Epithelial cell of proximal tubule (primary cell): ENCODE measurements at regions not wholly inside any gene's neighbourhood (a gene's known extent, or its start where the extent isn't known, plus 50 kb on each side); places are given as distances from the start of the nearest gene placed in this dataset.

Source experiments
- DNase-seq: peaks from one replicate; pipeline ENCODE4 v3.0.0-alpha.2; 2011; ENCODE audit warnings: low read depth
- H3K4me3 ChIP-seq: 2 replicates; pipeline ENCODE4 v1.5.1; 2011; ENCODE audit warnings: low read depth, mild to moderate bottlenecking, low read length
- TF ChIP-seq, protein P1 (sequence below): conservative IDR thresholded peaks from 2 replicates; pipeline ENCODE4 v1.5.1; 2012; ENCODE audit warnings: low read depth, mild to moderate bottlenecking, low read length

DNA sequence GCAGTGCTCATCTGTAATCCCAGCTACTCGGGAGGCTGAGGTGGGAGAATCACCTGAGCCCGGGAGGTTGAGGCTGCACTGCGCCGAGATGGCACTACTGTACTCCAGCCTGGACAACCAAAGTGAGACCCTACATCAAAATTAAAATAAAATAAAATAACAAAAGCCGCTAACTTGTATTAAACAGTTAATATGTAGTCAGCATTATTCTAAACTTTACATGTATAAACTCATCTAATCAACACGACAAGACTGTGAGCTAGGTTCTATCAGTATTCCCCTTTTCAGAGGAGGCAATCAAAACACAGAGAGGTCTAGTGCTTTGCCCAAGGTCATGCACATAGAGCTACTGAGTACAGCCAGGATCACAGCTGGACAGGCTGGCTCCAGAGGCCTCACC lies 111.7 kb upstream of the LINGO1 start:
- no peak overlapping the region for H3K4me3 ChIP-seq
- DNase-seq: no peak
- TF ChIP-seq, protein P1, sequence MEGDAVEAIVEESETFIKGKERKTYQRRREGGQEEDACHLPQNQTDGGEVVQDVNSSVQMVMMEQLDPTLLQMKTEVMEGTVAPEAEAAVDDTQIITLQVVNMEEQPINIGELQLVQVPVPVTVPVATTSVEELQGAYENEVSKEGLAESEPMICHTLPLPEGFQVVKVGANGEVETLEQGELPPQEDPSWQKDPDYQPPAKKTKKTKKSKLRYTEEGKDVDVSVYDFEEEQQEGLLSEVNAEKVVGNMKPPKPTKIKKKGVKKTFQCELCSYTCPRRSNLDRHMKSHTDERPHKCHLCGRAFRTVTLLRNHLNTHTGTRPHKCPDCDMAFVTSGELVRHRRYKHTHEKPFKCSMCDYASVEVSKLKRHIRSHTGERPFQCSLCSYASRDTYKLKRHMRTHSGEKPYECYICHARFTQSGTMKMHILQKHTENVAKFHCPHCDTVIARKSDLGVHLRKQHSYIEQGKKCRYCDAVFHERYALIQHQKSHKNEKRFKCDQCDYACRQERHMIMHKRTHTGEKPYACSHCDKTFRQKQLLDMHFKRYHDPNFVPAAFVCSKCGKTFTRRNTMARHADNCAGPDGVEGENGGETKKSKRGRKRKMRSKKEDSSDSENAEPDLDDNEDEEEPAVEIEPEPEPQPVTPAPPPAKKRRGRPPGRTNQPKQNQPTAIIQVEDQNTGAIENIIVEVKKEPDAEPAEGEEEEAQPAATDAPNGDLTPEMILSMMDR: no peak

DNA sequence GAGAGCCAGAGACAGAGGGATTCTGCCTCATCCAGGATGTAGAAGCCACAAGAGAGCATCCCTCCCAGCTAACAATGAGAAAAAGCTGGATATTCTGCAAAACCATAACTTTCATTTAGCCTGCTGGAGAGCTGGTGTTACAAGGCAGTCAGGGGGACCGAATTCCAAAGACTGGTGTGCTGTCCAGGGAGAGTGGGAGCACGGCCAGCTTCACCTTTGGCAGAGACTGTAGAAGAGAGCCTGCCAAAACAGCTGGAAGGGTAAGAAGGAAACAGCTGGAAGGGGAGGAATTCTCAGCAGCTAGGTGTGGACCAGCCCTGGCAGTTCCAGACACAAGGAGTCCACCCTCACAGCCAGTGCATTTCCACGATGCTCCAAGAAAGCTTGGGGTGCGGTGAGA lies 109.9 kb upstream of the LINGO1 start:
- no peak for DNase-seq
- TF ChIP-seq, protein P1: no peak
- H3K4me3 ChIP-seq: no peak overlapping the region

DNA sequence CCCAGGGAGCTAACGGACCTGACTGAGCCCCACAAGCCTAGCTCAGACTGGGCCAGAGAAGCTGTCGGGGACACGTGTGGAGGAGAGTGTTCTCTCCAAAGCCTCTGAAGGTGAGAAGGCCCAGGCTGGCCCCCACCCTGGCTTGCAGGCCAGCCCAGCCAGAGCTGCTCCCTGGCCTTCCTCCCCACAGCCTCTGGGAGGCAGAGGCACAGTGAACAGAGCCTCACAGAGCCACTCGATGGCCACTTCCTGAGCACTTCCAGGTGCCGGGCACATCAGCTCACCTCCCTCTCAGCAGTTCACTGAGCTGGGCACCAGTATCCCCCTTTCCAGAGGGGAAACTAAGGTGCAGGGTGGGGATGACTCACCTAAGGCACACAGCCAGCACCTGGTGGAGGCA lies 109.4 kb upstream of the LINGO1 start:
- no peak overlapping the region for H3K4me3 ChIP-seq
- TF ChIP-seq, protein P1: no peak
- no peak for DNase-seq

DNA sequence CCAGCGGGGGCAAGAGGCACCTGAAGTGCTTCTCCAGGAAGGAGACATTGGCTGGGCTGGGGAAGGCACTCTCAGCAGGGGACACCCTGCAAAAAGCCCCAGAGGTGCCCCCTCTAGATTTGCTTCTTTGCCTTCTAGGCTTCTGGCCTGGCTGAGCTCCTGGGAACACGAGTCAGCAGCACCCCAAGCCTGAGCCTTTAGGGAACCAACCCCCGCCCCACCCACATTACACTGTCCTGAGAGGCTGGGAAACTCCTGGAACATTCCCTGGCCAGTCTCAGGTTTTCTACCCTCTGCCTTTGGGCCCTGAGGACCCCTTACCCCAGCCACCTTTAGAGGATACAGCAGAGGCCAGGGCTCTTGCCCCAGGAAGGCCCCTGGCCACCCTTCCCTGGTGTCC lies 108.4 kb upstream of the LINGO1 start:
- DNase-seq: no peak
- no peak overlapping the region for H3K4me3 ChIP-seq
- TF ChIP-seq, protein P1: no peak

DNA sequence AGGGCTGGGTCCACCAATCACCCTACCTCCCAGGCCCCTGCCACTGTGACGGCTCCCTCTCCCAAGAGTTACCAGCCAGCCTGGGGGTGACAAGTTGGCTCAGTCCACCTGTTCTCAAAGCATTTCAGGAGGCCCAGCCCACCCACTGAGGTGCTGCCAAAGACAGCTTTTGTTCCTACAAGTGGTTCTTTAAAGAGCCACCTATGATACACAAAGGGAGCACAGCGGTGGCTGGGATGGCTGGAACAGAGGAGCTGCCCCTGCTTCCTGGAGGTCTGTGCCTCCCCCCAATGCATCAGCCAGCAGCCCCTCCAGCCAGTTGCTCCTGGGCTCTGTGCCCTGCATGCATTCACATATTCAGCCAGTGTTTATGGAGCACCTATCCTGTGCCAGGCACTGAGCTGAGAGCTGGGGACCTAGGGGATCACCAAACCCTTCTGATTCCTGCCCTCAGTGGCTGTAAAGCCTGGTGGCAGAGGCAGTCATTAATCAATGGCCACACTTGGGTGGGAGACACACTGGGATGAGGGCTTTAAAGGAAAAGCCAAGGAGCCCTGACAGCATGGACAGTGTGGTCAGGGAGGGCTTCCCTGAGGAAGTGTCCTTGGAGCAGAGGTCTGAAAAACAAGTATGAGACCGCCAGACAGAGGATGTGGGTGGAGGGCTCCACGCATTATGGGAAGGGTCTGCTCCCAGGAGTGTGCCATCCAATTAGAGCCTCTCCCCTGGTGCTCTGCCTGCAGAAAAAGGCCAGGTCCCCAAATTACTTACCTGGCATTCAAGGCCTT lies 107.1 kb upstream of the LINGO1 start:
- TF ChIP-seq, protein P1: no peak
- no peak overlapping the region for H3K4me3 ChIP-seq
- DNase-seq: no peak

DNA sequence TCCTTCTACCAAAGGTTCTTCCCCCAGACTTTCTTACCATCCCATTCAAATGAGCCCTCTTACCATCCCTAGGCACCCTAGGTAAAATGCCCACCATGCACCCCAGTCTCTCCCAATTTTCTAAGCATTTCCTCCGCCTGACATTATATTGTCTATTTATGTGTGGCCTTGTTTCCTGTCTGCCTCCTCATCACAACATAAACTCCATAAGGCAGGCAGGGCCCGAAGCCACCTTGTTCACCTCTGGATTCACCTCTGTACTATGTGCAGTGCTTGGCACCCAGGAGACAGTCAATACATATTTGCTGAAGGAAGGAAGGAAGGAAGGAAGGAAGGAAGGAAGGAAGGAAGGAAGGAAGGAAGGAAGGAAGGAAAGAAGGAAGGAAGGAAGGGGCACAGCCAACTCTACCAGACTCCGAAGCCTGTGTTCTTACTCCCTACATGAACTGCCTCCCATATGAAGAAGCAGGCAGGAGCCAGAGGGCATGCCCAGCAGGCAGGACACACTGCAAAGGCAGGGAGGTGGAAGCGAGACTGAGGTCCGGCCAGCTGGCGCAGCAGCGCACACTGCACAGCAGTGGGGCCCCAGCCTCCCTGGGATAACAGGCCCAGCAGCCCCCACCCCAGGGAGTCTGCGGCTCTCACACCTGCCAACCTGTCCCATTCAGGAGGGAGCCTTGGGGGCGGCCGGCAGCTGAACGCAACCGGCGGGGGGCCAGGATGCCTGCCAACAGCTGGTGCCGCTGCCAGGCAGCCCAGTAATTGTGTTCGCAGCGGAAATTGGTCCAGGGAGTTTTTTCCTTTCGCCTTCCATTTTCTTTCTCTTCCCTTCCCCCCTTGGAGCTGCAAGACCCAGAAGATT lies 106.0 kb upstream of the LINGO1 start:
- TF ChIP-seq, protein P1: no peak
- no peak overlapping the region for H3K4me3 ChIP-seq
- DNase-seq: no peak

DNA sequence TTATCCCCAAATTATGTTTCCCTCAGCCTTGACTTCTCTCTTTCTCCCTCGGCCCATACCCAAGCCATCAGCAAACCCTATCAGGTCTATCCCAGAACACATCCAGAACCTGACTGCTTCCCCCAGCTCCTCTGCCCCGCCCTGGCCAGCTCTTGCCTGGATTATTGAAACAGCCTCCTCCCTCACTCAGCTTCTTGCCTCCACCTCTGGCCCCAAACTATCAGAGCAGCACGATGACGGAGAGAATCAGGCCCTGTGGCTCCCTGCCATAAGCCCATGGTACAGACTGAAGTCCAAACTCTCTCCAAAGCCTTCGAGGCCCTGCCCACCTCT lies 105.3 kb upstream of the LINGO1 start:
- TF ChIP-seq, protein P1: no peak
- no peak overlapping the region for H3K4me3 ChIP-seq
- DNase-seq: no peak
